Adrenal gland (tissue), 5 donors: ENCODE measurements at regions not wholly inside any gene's neighbourhood (a gene's known extent, or its start where the extent isn't known, plus 50 kb on each side); places are given as distances from the start of the nearest gene placed in this dataset.

Experiments used
- POLR2A ChIP-seq, 2 donors: fragments of 450-650 bp; IDR thresholded peaks; one replicate each; pipeline ENCODE4 v1.6.1; 2017; ENCODE audit warnings: antibody characterized with exemption in 2 of 2, mild to moderate bottlenecking in 2 of 2, moderate library complexity in 1 of 2
- TF ChIP-seq, protein P1 (sequence below), 6 experiments: fragments of 450-650 bp in 4 of 6; fragments of 200-600 bp in 2 of 6; sonication (generic) in 1 of 6; IDR thresholded peaks; 1 replicate in 5 of 6; 2 replicates in 1 of 6; pipeline versions ENCODE4 v1.5.1 to v1.8.0; 2016 to 2021; ENCODE audit warnings: antibody characterized with exemption in 6 of 6, mild to moderate bottlenecking in 2 of 6, moderate library complexity in 1 of 6
- donor health status: DM: no; HTN: no; CAD: no.

DNA sequence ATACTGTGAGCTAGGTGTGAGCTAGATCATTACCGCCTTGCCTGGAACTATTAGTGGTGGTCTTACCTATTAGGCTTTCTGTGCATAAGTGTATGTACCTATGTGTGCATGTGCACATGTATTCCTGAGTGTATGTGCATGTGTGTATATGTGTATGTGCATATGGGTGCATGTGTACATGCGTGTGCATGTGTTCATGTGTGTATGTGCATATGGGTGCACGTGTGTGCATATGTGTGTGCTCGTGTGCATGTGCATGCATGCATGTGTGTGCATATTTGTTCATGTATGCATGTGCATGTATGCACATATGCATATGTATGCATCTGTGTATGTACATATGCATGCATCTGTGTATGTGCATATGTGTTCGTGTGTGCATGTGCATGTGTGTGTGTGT is 508.3 kb upstream of the ADARB2 start:
- TF ChIP-seq, protein P1, sequence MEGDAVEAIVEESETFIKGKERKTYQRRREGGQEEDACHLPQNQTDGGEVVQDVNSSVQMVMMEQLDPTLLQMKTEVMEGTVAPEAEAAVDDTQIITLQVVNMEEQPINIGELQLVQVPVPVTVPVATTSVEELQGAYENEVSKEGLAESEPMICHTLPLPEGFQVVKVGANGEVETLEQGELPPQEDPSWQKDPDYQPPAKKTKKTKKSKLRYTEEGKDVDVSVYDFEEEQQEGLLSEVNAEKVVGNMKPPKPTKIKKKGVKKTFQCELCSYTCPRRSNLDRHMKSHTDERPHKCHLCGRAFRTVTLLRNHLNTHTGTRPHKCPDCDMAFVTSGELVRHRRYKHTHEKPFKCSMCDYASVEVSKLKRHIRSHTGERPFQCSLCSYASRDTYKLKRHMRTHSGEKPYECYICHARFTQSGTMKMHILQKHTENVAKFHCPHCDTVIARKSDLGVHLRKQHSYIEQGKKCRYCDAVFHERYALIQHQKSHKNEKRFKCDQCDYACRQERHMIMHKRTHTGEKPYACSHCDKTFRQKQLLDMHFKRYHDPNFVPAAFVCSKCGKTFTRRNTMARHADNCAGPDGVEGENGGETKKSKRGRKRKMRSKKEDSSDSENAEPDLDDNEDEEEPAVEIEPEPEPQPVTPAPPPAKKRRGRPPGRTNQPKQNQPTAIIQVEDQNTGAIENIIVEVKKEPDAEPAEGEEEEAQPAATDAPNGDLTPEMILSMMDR (IDR thresholded peaks at IDR 0.05) = no peak
- no peak for TF ChIP-seq POLR2A (IDR thresholded peaks at IDR 0.05)
